ENCODE measurements at regions not wholly inside any gene's neighbourhood (a gene's known extent, or its start where the extent isn't known, plus 50 kb on each side); places are given as distances from the start of the nearest gene placed in this dataset.

DNA sequence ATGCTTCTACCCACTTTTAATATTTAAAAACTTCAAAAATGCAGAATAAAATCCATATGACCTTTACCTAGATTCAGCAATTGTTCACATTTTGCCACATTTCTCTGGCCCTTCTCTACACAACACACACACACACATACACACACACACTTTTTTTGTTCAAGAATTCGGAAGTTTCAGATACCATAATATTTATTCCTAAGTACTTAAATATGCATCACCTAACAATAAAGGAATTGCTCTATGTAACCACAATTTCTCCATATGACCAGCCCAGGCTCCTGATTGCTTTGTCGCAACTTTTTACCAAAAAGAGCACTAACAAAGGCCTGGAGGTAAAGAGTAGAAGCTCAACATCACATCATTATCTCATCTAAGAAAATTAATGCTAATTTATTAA, 106.6 kb downstream of the FAS start:
- no peak overlapping the region for H3K18ac ChIP-seq (ENCODE audit: insufficient read length, low read depth, low read length)
- H3K27me3 ChIP-seq (ENCODE audit: insufficient read depth, low read length) = no peaks in the 10 kb centered on the region
- no peak overlapping the region for H4K5ac ChIP-seq (ENCODE audit: insufficient read length, low read depth, low read length)
- no peak overlapping the region for H2AK5ac ChIP-seq (ENCODE audit: insufficient read length, low read length)
- H3K9me3 Mint-ChIP-seq = no peaks in the 10 kb centered on the region
- H3K27ac ChIP-seq (ENCODE audit: insufficient read length, low read depth, low read length) = no peak overlapping the region
- H3K79me2 ChIP-seq (ENCODE audit: insufficient read depth, low read length) = no peaks in the 10 kb centered on the region
- no peak overlapping the region for H4K91ac ChIP-seq (ENCODE audit: insufficient read length, low read depth, low read length)
- WGBS (ENCODE audit: extremely low coverage, insufficient read length, low lambda C conversion rate) = no CpG with 5 or more reads among the region's 2 CpGs
- H3K36me3 Mint-ChIP-seq (ENCODE audit: insufficient read depth in 1 of 3, low read depth in 3 of 3) = no peaks in the 10 kb centered on the region
- no peaks in the 10 kb centered on the region for H3K79me1 ChIP-seq (ENCODE audit: insufficient read depth, low read depth, low read length, poor library complexity, severe bottlenecking)
- no peak overlapping the region for H4K8ac ChIP-seq (replicated peaks; ENCODE audit: insufficient read length, low read depth, low read length)
- no peak overlapping the region for H3K4me2 ChIP-seq (ENCODE audit: insufficient read depth, insufficient read length, low read length)
- no peak overlapping the region for H2BK12ac ChIP-seq (ENCODE audit: insufficient read length, low read depth, low read length)
- H3K9ac ChIP-seq (ENCODE audit: extremely low read depth, insufficient read length, low read length) = no peak overlapping the region
- no peak overlapping the region for H2BK120ac ChIP-seq (ENCODE audit: low read depth, low read length, poor library complexity, severe bottlenecking)
- no peak overlapping the region for H2BK5ac ChIP-seq (ENCODE audit: insufficient read length, low read length)
- no peak overlapping the region for H2AFZ ChIP-seq (ENCODE audit: low read length)
- H3K56ac ChIP-seq (ENCODE audit: insufficient read length, low read depth, low read length) = no peak overlapping the region
- no peak overlapping the region for H3K4me3 Mint-ChIP-seq
- H3K9me3 ChIP-seq (ENCODE audit: control insufficient read depth, low read depth, low read length) = no peaks in the 10 kb centered on the region
- H3K4ac ChIP-seq (ENCODE audit: low read depth, low read length) = no peak overlapping the region
- H3K27ac Mint-ChIP-seq = no peak overlapping the region
- H3K23ac ChIP-seq (ENCODE audit: insufficient read length, low read depth, low read length) = no peak overlapping the region
- no peaks in the 10 kb centered on the region for H3K23me2 ChIP-seq (ENCODE audit: insufficient read length, low read depth, low read length, poor library complexity, severe bottlenecking)
- peaks cover 0 to 2% of the 10 kb centered on the region in 2 experiments; a peak in 2 of 4 replicates for H3K4me1 Mint-ChIP-seq
- H3K14ac ChIP-seq (ENCODE audit: insufficient read depth, low read length) = no peak overlapping the region
- TF ChIP-seq, protein P1, sequence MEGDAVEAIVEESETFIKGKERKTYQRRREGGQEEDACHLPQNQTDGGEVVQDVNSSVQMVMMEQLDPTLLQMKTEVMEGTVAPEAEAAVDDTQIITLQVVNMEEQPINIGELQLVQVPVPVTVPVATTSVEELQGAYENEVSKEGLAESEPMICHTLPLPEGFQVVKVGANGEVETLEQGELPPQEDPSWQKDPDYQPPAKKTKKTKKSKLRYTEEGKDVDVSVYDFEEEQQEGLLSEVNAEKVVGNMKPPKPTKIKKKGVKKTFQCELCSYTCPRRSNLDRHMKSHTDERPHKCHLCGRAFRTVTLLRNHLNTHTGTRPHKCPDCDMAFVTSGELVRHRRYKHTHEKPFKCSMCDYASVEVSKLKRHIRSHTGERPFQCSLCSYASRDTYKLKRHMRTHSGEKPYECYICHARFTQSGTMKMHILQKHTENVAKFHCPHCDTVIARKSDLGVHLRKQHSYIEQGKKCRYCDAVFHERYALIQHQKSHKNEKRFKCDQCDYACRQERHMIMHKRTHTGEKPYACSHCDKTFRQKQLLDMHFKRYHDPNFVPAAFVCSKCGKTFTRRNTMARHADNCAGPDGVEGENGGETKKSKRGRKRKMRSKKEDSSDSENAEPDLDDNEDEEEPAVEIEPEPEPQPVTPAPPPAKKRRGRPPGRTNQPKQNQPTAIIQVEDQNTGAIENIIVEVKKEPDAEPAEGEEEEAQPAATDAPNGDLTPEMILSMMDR (conservative IDR thresholded peaks at IDR 0.05) = no peak
- no peak overlapping the region for H2BK15ac ChIP-seq (ENCODE audit: low read depth, low read length)
- H3K4me1 ChIP-seq (ENCODE audit: insufficient read depth, low read length) = no peaks in the 10 kb centered on the region
- no peak for DNase-seq
- H2BK20ac ChIP-seq (ENCODE audit: low read depth, low read length, poor library complexity, severe bottlenecking) = no peak overlapping the region
- H3K27me3 Mint-ChIP-seq (ENCODE audit: low read depth) = no peaks in the 10 kb centered on the region
- H4K20me1 ChIP-seq (ENCODE audit: control insufficient read depth, insufficient read depth, insufficient read length) = no peaks in the 10 kb centered on the region
- no peak overlapping the region for H3T11ph ChIP-seq (ENCODE audit: low read length)
